Fibroblast of the aortic adventitia (primary cell): ENCODE measurements at regions not wholly inside any gene's neighbourhood (a gene's known extent, or its start where the extent isn't known, plus 50 kb on each side); places are given as distances from the start of the nearest gene placed in this dataset.

Experiments used
- DNase-seq: peaks from one replicate; pipeline ENCODE4 v3.0.0-alpha.2; 2010; ENCODE audit warnings: low read depth
- H3K4me3 ChIP-seq: 2 replicates; pipeline ENCODE4 v1.5.1; 2011; ENCODE audit warnings: low read depth, mild to moderate bottlenecking, control low read depth, low read length, moderate library complexity
- TF ChIP-seq, protein P1 (sequence below): IDR thresholded peaks from 2 replicates; pipeline ENCODE4 v1.5.1; 2011; ENCODE audit warnings: mild to moderate bottlenecking, low read length, control low read depth, inconsistent platforms; ENCODE audit not compliant: insufficient read depth

DNA sequence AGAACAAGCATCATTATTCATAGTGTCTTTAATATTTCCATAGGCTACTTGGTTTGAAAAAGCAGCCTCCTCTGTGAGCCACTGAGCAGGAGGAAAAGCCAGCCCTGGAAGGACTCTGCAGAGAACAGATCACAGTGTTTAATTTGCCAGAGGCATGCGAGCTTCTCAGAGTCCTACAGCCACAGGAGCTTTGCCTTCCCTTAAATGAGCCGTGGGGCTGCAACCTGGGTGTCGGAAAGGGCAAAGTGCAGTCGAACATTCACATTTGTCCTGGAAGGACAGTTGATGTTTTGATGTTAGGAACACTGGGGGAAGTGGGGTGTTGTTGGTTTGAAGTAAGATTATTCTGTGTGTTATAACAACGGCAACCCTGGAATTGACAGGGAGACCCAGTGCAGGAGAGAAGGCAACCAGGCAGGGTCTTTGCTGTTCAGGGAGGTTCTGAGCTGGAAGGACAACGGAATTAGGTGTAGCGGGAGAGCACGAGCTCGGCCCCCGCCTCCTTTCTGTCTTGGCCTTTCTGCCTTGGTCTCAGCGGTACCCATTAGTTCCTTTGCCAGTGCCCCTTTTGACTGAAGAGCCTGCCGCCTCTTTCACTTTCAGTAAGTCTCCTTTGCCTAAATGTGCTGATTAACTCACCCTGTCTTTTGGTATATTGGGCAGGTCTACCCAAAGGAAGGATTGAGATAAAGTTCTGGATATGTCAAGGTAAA is 192.3 kb upstream of the PITRM1 start:
- TF ChIP-seq, protein P1, sequence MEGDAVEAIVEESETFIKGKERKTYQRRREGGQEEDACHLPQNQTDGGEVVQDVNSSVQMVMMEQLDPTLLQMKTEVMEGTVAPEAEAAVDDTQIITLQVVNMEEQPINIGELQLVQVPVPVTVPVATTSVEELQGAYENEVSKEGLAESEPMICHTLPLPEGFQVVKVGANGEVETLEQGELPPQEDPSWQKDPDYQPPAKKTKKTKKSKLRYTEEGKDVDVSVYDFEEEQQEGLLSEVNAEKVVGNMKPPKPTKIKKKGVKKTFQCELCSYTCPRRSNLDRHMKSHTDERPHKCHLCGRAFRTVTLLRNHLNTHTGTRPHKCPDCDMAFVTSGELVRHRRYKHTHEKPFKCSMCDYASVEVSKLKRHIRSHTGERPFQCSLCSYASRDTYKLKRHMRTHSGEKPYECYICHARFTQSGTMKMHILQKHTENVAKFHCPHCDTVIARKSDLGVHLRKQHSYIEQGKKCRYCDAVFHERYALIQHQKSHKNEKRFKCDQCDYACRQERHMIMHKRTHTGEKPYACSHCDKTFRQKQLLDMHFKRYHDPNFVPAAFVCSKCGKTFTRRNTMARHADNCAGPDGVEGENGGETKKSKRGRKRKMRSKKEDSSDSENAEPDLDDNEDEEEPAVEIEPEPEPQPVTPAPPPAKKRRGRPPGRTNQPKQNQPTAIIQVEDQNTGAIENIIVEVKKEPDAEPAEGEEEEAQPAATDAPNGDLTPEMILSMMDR, result no peak
- no peak for DNase-seq
- no peak overlapping the region for H3K4me3 ChIP-seq

DNA sequence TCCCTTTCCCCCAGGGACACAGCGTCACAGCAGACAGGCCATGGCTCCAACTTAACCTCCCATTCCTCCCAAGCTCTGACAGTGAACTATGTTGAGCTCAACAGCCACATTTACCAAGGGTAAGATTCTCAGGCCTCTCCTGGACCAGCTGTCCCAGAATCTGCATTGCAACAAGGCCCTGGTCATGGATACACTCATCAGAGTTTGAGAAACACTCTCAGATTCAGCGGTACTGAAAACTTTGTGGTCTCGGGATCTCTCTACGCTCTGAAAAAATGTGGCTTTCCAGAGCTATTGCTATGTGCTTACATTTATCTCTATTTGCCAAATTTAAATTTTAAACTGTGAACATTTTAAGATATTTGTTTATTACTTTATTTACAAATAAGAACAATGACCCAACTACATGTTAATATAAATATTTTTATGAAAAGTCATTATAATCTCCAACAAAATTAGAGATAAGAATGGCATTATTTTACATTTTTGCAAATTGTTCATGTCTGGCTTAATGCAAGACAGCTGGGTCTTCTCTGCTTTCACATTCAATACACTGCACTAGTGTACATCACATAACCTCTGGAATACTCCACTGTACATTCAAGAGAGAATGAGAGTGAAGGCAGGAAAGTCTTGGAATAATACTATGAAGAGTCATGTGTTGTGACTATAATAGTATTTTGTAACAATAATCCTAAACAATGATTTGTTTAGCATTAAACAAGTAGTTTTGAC is 190.9 kb upstream of the PITRM1 start:
- DNase-seq, result no peak
- H3K4me3 ChIP-seq, result no peak overlapping the region
- TF ChIP-seq, protein P1, result no peak

DNA sequence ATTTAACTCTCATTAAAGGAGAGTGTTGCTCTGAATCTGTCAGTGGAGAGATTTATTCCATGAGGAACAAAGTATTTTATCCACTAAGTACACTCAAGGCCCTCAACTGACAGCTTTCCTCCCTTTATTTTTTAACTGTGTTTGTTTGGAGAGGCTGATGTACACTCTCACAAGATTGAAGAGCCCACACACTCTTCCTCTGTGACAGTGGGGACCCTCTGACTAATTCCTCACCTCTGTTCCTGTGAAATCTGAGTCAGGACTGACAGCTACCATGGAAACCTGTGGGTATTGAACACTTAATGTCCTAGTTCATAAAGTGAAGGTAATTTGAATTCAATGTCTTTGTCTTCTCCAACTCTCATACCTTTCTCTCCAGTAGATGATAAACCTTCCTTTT is 189.8 kb upstream of the PITRM1 start:
- no peak for DNase-seq
- TF ChIP-seq, protein P1, result no peak
- H3K4me3 ChIP-seq, result no peak overlapping the region

DNA sequence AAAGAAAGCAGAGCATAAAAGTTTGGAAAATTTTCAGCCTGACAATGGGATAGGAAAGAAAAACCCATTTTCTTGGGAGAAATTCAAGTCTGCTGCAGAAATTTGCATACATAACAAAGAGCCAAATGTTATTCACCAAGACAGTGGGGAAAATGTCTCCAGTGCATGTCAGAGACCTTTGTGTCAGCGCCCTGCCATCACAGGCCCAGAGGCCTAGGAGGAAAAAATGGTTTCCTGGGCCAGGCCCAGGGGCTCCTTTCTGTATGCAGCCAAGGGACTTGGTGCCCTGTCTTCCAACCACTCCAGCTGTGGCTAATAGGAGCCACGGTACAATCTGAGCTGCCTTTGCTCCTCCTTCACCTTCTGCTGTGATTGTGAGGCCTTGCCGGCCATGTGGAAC is 189.1 kb upstream of the PITRM1 start:
- no peak overlapping the region for H3K4me3 ChIP-seq
- TF ChIP-seq, protein P1, result no peak
- DNase-seq, result no peak

DNA sequence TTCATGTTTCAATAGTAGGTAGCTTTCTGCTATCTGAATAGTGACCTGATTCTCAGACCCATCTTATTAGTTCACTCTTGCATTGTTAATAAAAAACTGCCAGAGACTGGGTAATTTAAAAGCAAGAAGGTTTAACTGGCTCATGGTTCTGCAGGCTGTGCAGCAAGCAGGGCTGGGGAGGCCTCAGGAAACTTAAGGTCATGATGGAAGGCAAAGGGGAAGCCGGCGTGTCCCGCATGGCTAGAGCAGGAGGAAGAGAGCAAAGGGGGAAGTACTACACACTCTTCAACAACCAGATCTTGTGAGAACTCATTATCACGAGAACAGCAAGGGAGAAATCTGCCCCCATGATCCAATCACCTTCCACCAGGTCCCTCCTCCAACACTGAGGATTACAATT is 185.2 kb upstream of the PITRM1 start:
- H3K4me3 ChIP-seq, result no peak overlapping the region
- TF ChIP-seq, protein P1, result no peak
- DNase-seq, result no peak

DNA sequence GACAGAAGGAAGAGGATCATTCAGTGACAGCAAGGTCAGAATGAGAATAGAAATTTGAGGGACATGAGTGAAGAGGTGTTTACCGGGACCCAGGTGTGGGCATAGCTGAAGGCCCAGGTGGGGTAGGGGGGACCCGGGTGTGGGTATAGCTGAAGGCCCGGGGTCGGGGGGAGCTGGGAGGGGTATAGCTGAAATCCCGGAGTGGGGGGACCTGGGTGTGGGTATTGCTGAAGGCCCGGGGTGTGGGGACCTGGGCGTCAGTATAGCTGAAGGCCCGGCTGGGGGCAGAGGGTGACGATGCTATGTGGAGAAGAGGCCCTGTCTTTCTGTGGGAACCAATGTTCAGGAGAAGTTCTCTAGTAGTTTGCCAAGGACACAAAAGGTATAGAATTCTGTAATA is 183.0 kb upstream of the PITRM1 start:
- TF ChIP-seq, protein P1, result no peak
- H3K4me3 ChIP-seq, result no peak overlapping the region
- no peak for DNase-seq
